Osteoblast (primary cell): ENCODE measurements at regions not wholly inside any gene's neighbourhood (a gene's known extent, or its start where the extent isn't known, plus 50 kb on each side); places are given as distances from the start of the nearest gene placed in this dataset.
"Not testable (repeated sequence)": the region's sequence is repeated elsewhere in the genome, so short reads cannot be mapped to it uniquely, and the experiment has no call there.

Source experiments
- DNase-seq: peaks from one replicate; pipeline ENCODE4 v3.0.0; 2011; ENCODE audit warnings: low spot score, mixed read lengths; ENCODE audit not compliant: insufficient read length; ENCODE audit errors: missing footprints
- H2AFZ ChIP-seq: 2 replicates; pipeline ENCODE4 v1.6.0; 2011; ENCODE audit warnings: mild to moderate bottlenecking, low read length
- H3K27ac ChIP-seq: 2 replicates; pipeline ENCODE4 v1.5.1; 2011; ENCODE audit warnings: mild to moderate bottlenecking, low read depth, low read length, moderate library complexity
- H3K27me3 ChIP-seq: 2 replicates; pipeline ENCODE4 v1.6.0; 2012; ENCODE audit warnings: mild to moderate bottlenecking, control low read depth, inconsistent platforms, low read length, moderate library complexity; ENCODE audit not compliant: insufficient read depth
- H3K36me3 ChIP-seq: 2 replicates; pipeline ENCODE4 v1.5.1; 2011; ENCODE audit warnings: mild to moderate bottlenecking, low read length, control low read depth, moderate library complexity; ENCODE audit not compliant: insufficient read depth
- H3K4me1 ChIP-seq: 2 replicates; pipeline ENCODE4 v1.5.1; 2011; ENCODE audit warnings: mild to moderate bottlenecking, low read length, control low read depth, moderate library complexity; ENCODE audit not compliant: insufficient read depth
- H3K4me2 ChIP-seq: 2 replicates; pipeline ENCODE4 v1.6.0; 2011; ENCODE audit warnings: mild to moderate bottlenecking, low read length; ENCODE audit not compliant: insufficient read depth
- H3K4me3 ChIP-seq: fragments of 200-600 bp; sonication (generic); 3 replicates; pipeline ENCODE4 v1.5.1; 2012; ENCODE audit warnings: mild to moderate bottlenecking, low read length, inconsistent platforms; ENCODE audit not compliant: insufficient read depth
- H3K79me2 ChIP-seq: 2 replicates; pipeline ENCODE4 v1.6.0; 2012; ENCODE audit warnings: mild to moderate bottlenecking, low read length, control low read depth, inconsistent platforms; ENCODE audit not compliant: insufficient read depth
- H3K9me3 ChIP-seq: 2 replicates; pipeline ENCODE4 v1.5.1; 2011; ENCODE audit warnings: low read depth, low read length, control low read depth
- H4K20me1 ChIP-seq: 2 replicates; pipeline ENCODE4 v1.6.0; 2012; ENCODE audit warnings: mild to moderate bottlenecking, low read length, control low read depth; ENCODE audit not compliant: insufficient read depth
- CTCF ChIP-seq: IDR thresholded peaks from 2 replicates; pipeline ENCODE4 v1.5.1; 2011; ENCODE audit warnings: mild to moderate bottlenecking, low read depth, low read length, moderate library complexity; ENCODE audit errors: extremely low read depth

DNA sequence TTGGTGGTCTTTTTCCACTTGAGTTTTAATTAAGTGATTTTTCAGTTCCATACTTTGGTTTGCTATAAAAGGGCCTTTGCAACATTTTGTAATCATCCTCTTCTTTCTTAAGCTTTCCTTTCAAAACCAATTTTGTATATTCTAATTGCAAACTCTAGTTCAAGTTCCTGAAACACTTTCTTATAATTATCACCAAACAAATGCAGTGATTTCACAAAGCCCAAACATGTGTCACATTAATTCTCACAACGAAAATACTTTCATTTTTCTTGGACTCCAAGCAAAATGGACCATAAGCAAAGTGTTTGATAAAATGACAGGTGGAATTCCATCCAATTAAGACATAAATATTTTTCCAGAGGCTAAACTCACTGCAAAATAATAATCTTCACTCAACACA lies 188.2 kb upstream of the IRX5 start:
- Histone ChIP-seq H4K20me1 (no peaks in the 10 kb centered on the region), H3K4me2 (no peak overlapping the region), H3K27ac (no peak overlapping the region), H3K27me3 (peaks cover 10% of the 10 kb centered on the region), H3K9me3 (no peaks in the 10 kb centered on the region), H3K4me1 (no peaks in the 10 kb centered on the region), H2AFZ (no peak overlapping the region), H3K4me3 (no peak overlapping the region), H3K79me2 (no peaks in the 10 kb centered on the region), H3K36me3 (no peaks in the 10 kb centered on the region)
- no peak for TF ChIP-seq CTCF
- DNase-seq: no peak

- no peak overlapping the region for H3K27ac ChIP-seq
- no peak for TF ChIP-seq CTCF
- no peak for DNase-seq
- H3K4me3 ChIP-seq: no peak overlapping the region
- no peak overlapping the region for H2AFZ ChIP-seq
- H3K79me2 ChIP-seq: no peaks in the 10 kb centered on the region
- H3K36me3 ChIP-seq: no peaks in the 10 kb centered on the region
- no peaks in the 10 kb centered on the region for H4K20me1 ChIP-seq
- H3K27me3 ChIP-seq: peaks cover 10% of the 10 kb centered on the region
- no peak overlapping the region for H3K4me2 ChIP-seq
- no peaks in the 10 kb centered on the region for H3K4me1 ChIP-seq
- no peaks in the 10 kb centered on the region for H3K9me3 ChIP-seq
These were observed 191.3 kb upstream of the IRX5 start for GRCh38 chr16:54739381-54739780.

DNA sequence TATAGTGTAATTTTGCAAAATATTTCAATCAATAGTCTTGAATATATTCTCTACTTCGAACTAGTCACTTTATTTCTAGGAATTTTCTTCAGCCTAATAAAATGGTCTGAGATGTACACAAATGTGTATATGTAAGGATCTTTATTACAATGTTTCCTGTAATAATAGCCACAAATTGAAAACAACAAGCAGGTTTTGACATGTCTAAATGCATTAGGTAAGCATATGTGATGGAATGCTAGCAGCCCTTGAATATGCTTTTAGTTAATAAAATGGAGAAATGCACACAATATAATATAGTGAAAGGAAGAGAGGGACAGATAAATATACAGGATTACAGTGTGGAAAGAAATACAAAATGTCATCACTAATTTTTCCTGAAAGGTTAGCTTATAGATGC lies 196.5 kb upstream of the IRX5 start:
- Histone ChIP-seq H3K36me3 (no peaks in the 10 kb centered on the region), H3K4me1 (no peaks in the 10 kb centered on the region), H4K20me1 (no peaks in the 10 kb centered on the region), H2AFZ (no peak overlapping the region), H3K27ac (no peak overlapping the region), H3K4me2 (no peak overlapping the region), H3K9me3 (no peaks in the 10 kb centered on the region), H3K4me3 (no peak overlapping the region), H3K27me3 (peaks cover 12% of the 10 kb centered on the region), H3K79me2 (no peaks in the 10 kb centered on the region)
- no peak for DNase-seq
- TF ChIP-seq CTCF: no peak

GRCh38 chr16:54727696-54728095 lies 203.0 kb upstream of the IRX5 start:
- H2AFZ ChIP-seq, H3K27ac ChIP-seq, H3K4me1 ChIP-seq, H4K20me1 ChIP-seq, H3K9me3 ChIP-seq, H3K79me2 ChIP-seq, DNase-seq, H3K36me3 ChIP-seq, H3K4me2 ChIP-seq, H3K4me3 ChIP-seq: not testable (repeated sequence)
- peaks cover 12% of the 10 kb centered on the region for H3K27me3 ChIP-seq
